Activated T-helper 2 cell treated with anti-CD3 and anti-CD28 coated beads, Interferon-gamma antibody, Interleukin-2, Interleukin-4, amounts not matched to agents 10 μg/mL and 5 μg/mL and 100 μg/mL, durations not matched to agents 14 hours and 24 hours and 36 hours (primary cell): ENCODE measurements at regions not wholly inside any gene's neighbourhood (a gene's known extent, or its start where the extent isn't known, plus 50 kb on each side); places are given as distances from the start of the nearest gene placed in this dataset.

Source experiments
- DNase-seq: peaks from one replicate; pipeline ENCODE4 v3.0.0; 2021; ENCODE audit warnings: low spot score
- H3K27ac Mint-ChIP-seq: one replicate; pipeline ENCODE4 v1.8.0; 2021; ENCODE audit warnings: mixed read lengths
- H3K27me3 Mint-ChIP-seq: one replicate; pipeline ENCODE4 v1.8.0; 2021; ENCODE audit warnings: low read depth, mixed read lengths
- H3K36me3 Mint-ChIP-seq: one replicate; pipeline ENCODE4 v1.8.0; 2021; ENCODE audit warnings: low read depth, mixed read lengths
- H3K4me1 Mint-ChIP-seq: one replicate; pipeline ENCODE4 v1.8.0; 2021; ENCODE audit warnings: low read depth, mixed read lengths
- H3K4me3 Mint-ChIP-seq: one replicate; pipeline ENCODE4 v1.8.0; 2021; ENCODE audit warnings: low read depth, mild to moderate bottlenecking, moderate library complexity, mixed read lengths
- H3K9me3 Mint-ChIP-seq: one replicate; pipeline ENCODE4 v1.8.0; 2021; ENCODE audit warnings: mixed read lengths
- intact Hi-C: fragments of 100-400 bp; cut with micrococcal nuclease; formaldehyde crosslinking; loops from one replicate; pipeline ENCODE4 v1.15.1; 2023

DNA sequence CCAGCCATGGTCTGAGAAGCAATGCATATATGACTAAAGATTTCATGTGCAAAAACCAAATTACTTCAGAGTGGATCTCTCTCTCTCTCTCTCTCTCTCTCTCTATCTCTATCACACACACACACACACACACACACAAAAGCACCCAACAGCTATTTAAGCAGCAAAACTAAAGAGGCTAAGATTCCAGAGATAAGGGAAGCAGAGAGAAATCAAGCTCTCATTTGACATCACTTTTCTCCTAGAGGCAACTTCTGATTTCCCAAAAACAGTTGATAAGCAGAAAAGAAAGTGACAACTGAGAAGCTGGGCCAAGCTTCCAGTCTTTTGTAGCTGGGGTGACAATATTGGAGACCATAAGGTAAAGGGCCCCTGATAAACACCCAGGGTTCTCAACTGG lies 526.0 kb upstream of the NR2F2 start:
- intact Hi-C loops, result no loop called here
- no peaks in the 10 kb centered on the region for H3K4me1 Mint-ChIP-seq
- DNase-seq, result no peak
- H3K9me3 Mint-ChIP-seq, result no peaks in the 10 kb centered on the region
- no peaks in the 10 kb centered on the region for H3K27me3 Mint-ChIP-seq
- H3K4me3 Mint-ChIP-seq, result no peak overlapping the region
- no peak overlapping the region for H3K27ac Mint-ChIP-seq
- H3K36me3 Mint-ChIP-seq, result no peaks in the 10 kb centered on the region

DNA sequence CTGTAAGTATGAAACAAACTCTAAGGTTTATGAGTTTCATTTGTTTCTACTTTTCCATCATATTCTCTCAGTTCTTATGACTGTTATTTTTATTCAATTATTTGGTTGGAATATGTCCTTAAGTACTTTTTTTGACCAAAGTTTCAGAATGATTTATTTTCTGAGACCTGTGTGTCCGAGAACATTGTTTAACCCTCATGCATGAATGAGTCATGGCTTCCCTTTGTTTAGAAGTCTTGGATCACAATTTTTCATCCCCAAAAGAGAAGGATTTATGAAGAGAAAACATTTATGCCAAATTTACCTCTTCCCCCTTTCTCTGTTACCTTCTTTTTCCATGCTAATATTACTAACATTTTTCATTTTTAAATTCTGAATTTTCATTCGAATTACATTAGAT lies 518.0 kb upstream of the NR2F2 start:
- H3K27me3 Mint-ChIP-seq, result peaks cover 1% of the 10 kb centered on the region
- H3K27ac Mint-ChIP-seq, result no peak overlapping the region
- intact Hi-C loops, result no loop called here
- no peaks in the 10 kb centered on the region for H3K36me3 Mint-ChIP-seq
- H3K4me1 Mint-ChIP-seq, result no peaks in the 10 kb centered on the region
- no peak overlapping the region for H3K4me3 Mint-ChIP-seq
- no peaks in the 10 kb centered on the region for H3K9me3 Mint-ChIP-seq
- DNase-seq, result no peak

DNA sequence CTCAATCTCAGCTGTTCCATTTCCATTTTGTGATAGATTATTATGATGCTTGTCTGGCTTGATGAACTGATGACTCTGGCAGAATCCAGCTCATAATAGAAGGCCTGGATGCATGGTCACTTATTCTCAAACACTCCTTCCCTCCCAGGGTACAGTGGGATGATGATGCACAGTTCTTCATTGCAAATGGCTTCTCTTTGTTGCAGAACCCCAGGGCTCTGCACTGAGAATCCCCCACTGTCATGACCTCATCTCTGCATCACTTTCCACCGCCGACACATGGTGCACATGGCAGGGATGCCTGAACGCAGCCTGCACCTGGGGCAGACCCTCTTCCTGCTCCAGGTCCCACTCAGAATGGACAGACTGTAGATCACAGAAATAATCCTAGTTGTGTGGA lies 515.6 kb upstream of the NR2F2 start:
- H3K4me3 Mint-ChIP-seq, result no peak overlapping the region
- intact Hi-C loops, result no loop called here
- no peaks in the 10 kb centered on the region for H3K9me3 Mint-ChIP-seq
- H3K4me1 Mint-ChIP-seq, result no peaks in the 10 kb centered on the region
- no peaks in the 10 kb centered on the region for H3K36me3 Mint-ChIP-seq
- no peak for DNase-seq
- no peak overlapping the region for H3K27ac Mint-ChIP-seq
- H3K27me3 Mint-ChIP-seq, result peaks cover 1% of the 10 kb centered on the region

DNA sequence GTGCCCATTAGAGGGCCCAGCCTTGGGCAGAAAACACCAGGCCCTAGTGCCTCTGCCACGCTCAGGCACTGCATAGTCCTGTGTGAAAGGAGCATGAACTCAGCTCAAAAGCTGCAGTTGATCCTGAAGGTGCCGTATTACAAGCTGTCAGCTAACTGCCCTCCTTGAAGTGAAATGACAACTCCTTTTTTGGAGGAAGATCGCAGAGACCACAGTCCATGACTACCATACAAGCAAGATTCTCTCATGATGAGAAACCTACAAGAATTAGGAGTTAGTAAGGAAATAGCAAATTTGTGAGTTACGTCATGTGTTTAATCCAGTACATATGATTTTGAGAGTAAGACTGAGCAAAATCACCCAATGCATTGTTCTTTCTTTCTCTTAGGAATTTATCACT lies 513.9 kb upstream of the NR2F2 start:
- no peak for DNase-seq
- Mint-ChIP-seq H3K27me3 (peaks cover 1% of the 10 kb centered on the region), H3K4me3 (no peak overlapping the region), H3K9me3 (no peaks in the 10 kb centered on the region), H3K27ac (no peak overlapping the region), H3K4me1 (no peaks in the 10 kb centered on the region), H3K36me3 (no peaks in the 10 kb centered on the region)
- intact Hi-C loops, result no loop called here

DNA sequence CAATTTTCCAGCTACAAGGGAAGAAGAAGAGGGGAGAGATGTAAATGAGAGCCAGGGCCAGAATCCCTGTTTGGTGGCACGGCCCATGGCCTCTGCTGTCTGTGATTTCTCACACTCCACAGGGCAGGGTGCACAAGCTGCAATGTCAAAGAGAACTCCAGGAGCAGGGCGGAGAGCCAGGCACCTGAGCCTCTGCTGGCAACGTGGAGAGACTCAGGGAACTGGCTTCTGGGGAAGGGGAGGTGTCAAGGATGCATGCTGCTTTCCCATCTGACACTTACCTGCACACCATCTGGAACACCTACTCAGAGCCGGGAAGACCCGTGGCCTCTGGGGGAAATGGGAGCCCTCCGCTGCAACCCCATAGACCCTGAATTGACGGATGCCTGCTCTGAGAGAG lies 507.5 kb upstream of the NR2F2 start:
- H3K4me1 Mint-ChIP-seq, result no peaks in the 10 kb centered on the region
- intact Hi-C loops, result no loop called here
- no peak for DNase-seq
- no peak overlapping the region for H3K4me3 Mint-ChIP-seq
- H3K27me3 Mint-ChIP-seq, result no peaks in the 10 kb centered on the region
- no peaks in the 10 kb centered on the region for H3K9me3 Mint-ChIP-seq
- no peaks in the 10 kb centered on the region for H3K36me3 Mint-ChIP-seq
- H3K27ac Mint-ChIP-seq, result no peak overlapping the region

DNA sequence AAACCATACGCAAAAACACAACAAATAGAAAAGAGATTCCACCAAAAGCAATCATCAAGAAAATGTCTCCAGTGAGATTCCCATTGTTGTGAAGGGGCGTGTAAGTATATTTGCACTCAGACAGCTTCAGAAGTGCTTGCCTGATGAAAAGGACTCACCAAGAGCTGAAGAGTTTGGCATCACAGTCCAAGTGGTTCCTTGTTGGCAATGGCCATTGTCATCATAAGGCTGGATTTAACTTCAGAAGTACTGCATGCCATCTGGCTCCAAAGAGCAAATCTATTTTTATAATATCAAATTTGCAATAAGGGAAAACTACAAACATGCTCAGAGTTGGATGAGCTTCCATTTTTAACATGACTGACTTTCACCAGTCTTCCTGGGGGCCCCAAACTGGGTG lies 505.3 kb upstream of the NR2F2 start:
- H3K4me1 Mint-ChIP-seq, result no peaks in the 10 kb centered on the region
- peaks cover under 1% of the 10 kb centered on the region for H3K27me3 Mint-ChIP-seq
- DNase-seq, result no peak
- no peaks in the 10 kb centered on the region for H3K9me3 Mint-ChIP-seq
- H3K4me3 Mint-ChIP-seq, result no peak overlapping the region
- no peaks in the 10 kb centered on the region for H3K36me3 Mint-ChIP-seq
- intact Hi-C loops, result no loop called here
- no peak overlapping the region for H3K27ac Mint-ChIP-seq

DNA sequence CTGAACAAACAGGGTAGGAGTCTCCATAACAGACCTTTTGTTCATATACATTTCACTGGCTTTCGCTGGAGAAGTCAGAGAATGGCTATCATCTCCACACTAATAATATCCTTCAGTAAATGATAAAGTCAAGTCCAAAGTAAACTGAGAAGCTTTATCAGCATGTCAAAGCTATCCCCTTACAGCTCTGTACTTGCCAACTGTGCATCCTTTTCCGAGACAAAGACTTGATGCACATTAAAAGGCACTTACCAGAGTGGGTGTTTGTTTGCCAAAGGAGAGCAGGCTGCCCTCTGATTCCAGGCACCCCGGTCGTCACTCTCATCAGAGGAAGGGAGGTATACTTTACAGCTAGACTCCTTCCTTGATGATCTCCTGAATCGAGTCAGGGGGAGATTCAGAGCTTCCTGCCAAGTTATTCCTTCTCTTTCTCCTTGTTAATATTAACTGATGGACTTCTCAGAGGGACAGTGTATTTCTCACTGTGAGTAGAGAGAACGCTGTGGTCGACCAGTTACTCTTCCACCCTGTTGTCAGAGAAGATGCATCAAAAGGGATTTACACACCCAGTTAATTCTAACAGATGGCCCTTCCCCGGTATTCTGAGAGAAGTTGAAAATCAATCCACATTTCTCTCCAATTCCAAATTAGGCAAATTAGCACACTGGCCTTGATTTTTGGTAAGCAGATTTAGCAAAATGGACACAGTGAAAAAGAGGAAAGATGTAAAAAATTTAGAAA lies 504.7 kb upstream of the NR2F2 start:
- DNase-seq, result no peak
- intact Hi-C loops, result no loop called here
- Mint-ChIP-seq H3K27ac (no peak overlapping the region), H3K4me3 (no peak overlapping the region), H3K4me1 (no peaks in the 10 kb centered on the region), H3K9me3 (no peaks in the 10 kb centered on the region), H3K36me3 (no peaks in the 10 kb centered on the region), H3K27me3 (peaks cover 4% of the 10 kb centered on the region)

DNA sequence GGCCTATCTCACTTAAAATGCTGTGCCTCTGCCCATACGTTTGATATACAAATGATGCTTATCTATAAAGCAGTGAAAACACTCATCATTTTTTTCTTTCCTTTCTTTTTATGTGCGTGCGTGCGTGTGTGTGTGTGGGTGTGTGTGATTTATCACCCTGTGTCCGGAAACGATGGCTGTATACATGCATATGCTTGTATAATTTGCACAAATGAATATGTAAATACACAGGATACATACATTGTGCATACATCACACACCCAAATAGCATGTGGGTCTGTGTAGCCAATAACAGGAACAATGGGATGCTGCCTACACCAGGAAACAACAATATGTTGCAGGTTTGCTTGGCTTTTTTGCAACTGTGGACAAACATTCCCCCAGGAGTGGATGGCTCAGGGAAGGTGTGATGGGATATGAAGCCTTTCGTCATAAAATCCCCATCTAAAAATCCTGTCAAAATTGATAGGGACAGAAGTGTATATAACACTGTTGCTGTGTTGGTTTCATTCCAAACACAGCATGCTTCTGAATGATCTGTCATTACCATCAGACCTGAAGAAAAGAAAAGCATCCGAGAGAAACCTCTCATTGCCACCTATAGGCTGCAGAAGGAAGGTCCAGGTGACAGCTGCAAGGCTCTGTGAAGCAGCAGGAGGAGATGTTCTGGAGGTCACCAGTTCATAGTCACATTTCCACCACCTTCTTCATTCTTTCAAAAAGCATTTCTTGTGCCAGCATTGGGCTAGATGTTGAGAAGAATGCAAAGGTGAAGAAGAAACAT lies 503.9 kb upstream of the NR2F2 start:
- peaks cover 4% of the 10 kb centered on the region for H3K27me3 Mint-ChIP-seq
- H3K4me1 Mint-ChIP-seq, result no peaks in the 10 kb centered on the region

DNA sequence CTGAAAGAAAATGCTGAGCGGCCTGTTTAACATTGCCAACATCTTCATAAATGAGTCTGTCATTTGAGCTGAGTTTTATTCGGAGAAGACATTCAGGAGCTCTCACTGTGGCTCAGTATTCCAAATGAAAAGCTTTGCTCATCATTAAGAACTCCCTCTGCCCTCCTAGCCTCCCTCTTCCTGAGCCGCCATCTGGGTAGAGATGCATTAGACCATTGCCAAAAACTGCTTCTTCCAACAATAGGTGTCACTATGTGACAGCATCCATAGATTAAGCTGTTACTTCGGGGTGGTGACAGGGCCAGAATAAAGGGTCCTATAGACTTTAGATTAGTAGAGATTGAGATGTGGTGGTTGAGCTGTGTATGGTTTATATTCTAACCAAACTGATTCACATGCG lies 501.4 kb upstream of the NR2F2 start:
- intact Hi-C loops, result no loop called here
- Mint-ChIP-seq H3K27ac (no peak overlapping the region), H3K36me3 (no peaks in the 10 kb centered on the region), H3K9me3 (no peaks in the 10 kb centered on the region), H3K4me1 (no peaks in the 10 kb centered on the region), H3K27me3 (peaks cover 4% of the 10 kb centered on the region), H3K4me3 (no peak overlapping the region)
- no peak for DNase-seq

More for the DNA sequence above, 503.9 kb upstream of the NR2F2 start:
- H3K27ac Mint-ChIP-seq, result no peak overlapping the region
- intact Hi-C loops, result no loop called here
- no peaks in the 10 kb centered on the region for H3K36me3 Mint-ChIP-seq
- DNase-seq, result no peak
- no peak overlapping the region for H3K4me3 Mint-ChIP-seq
- no peaks in the 10 kb centered on the region for H3K9me3 Mint-ChIP-seq

DNA sequence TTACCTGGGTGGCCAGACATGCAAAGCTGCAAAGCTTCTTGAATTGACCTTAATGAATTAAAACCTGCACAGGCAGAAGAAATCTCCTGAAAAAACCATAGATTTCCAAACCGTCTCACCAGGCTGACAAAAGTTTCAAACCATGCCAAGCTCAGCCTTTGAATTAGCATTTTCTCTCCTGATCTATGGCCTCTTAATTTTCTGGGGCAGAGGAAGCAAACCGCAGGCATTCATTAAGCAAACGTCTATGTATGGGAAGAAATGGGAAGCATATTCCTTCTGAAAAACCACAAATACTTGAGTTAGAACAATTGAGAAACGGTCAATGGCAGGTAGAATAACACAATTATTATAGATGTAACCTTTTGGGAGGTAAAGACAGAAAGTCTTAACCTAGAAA lies 500.2 kb upstream of the NR2F2 start:
- intact Hi-C loops, result no loop called here
- H3K4me3 Mint-ChIP-seq, result no peak overlapping the region

DNA sequence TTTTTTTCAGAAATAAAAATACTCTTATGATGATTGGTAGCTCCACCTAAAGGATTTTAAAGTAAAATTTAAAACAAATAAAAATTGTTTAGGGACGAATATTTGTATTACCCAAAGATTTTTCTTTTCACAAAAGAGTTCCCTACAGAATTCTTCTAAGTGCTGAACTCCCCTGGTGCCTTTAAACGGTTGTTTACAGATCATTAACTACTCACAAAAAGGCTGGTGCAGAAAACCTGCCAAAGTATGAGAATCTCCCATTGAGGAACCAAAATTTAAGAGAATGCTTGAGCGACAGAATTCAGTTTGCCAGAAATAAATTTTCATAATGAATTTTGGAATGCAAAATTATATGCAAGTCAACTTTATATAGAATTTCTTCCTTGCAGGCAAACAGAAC lies 497.8 kb upstream of the NR2F2 start:
- intact Hi-C loops, result no loop called here
- Mint-ChIP-seq H3K36me3 (no peaks in the 10 kb centered on the region), H3K4me1 (no peaks in the 10 kb centered on the region), H3K27me3 (peaks cover 16% of the 10 kb centered on the region), H3K4me3 (no peak overlapping the region), H3K9me3 (no peaks in the 10 kb centered on the region), H3K27ac (no peak overlapping the region)
- DNase-seq, result no peak

More for the DNA sequence above, 500.2 kb upstream of the NR2F2 start:
- Mint-ChIP-seq H3K36me3 (no peaks in the 10 kb centered on the region), H3K27ac (no peak overlapping the region), H3K27me3 (peaks cover 16% of the 10 kb centered on the region), H3K4me1 (no peaks in the 10 kb centered on the region), H3K9me3 (no peaks in the 10 kb centered on the region)
- no peak for DNase-seq

DNA sequence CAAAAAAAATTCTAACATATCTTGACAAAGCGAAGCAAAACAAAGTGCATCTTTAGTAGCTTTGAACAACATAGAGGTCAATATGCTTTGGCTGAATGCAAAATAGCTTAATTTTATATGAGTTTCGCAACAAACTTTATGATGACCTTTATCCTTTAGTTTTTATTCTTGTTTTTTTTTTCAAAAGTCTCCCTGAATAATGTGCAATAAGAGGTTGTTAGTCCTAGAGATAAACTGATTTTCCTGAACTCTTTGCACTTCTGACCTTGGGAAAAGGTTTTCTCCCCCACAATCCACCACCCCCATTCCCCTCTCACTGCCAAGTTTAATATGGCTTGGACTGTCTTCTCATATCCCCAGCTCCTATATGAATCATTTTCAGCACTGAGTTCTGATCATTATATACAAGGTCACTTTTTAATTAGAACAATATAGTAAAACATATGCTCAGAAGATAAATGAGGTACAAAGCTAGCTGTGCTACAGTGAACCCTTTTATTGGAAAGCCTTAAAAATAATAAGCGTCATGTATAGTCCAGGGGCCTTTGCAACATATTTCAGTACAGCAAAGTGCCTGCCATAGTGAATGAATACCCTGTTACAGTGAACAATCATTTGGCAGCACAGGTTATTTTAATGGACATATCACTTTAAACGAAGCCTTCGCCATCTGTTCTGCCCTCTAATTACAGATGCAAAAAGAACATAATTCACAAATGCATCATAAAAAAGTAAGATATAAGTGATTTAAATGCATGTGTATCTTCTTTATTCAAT lies 496.3 kb upstream of the NR2F2 start:
- no peak for DNase-seq
- Mint-ChIP-seq H3K9me3 (no peaks in the 10 kb centered on the region), H3K27ac (no peak overlapping the region), H3K36me3 (no peaks in the 10 kb centered on the region), H3K4me3 (no peak overlapping the region), H3K27me3 (peaks cover 16% of the 10 kb centered on the region), H3K4me1 (peaks cover 10% of the 10 kb centered on the region)
- intact Hi-C loops, result no loop called here

DNA sequence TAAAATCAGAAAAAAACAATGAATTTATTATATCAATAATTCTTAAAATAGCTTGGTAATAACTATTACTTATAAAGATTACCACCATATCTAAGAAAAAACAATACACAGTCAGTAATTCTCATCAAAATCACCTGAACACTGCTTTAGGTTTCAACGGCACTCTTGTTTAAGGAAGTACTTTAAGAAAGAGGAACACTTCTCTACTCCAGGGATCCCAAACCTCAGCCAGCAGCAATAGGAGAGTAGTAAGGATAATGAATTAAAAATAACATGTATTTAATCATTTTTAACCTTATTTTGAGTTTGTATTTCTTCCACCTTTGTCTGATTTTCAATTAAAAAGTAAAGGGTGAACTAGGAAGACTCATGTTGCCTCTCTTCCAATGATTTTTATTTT lies 494.0 kb upstream of the NR2F2 start:
- Mint-ChIP-seq H3K9me3 (no peaks in the 10 kb centered on the region), H3K27me3 (peaks cover 12% of the 10 kb centered on the region), H3K36me3 (peaks cover 9% of the 10 kb centered on the region), H3K27ac (no peak overlapping the region), H3K4me1 (peaks cover 28% of the 10 kb centered on the region), H3K4me3 (no peak overlapping the region)
- intact Hi-C loops, result loop anchor here (5.0 kb wide), 1 partner anchor 36 kb away; no protein-coding TSS in a partner anchor
- DNase-seq, result no peak
